Uterus (tissue), 2 donors: ENCODE measurements at regions not wholly inside any gene's neighbourhood (a gene's known extent, or its start where the extent isn't known, plus 50 kb on each side); places are given as distances from the start of the nearest gene placed in this dataset.

ENCODE experiments used
- POLR2A ChIP-seq, 2 donors: fragments of 450-650 bp; IDR thresholded peaks; one replicate each; pipeline ENCODE4 v1.6.1; 2016; ENCODE audit warnings: antibody characterized with exemption in 2 of 2, mild to moderate bottlenecking in 1 of 2, moderate library complexity in 1 of 2
- TF ChIP-seq, protein P1 (sequence below), 4 experiments: fragments of 200-600 bp in 2 of 4; fragments of 450-650 bp in 2 of 4; sonication (generic) in 2 of 4; IDR thresholded peaks; one replicate each; pipeline ENCODE4 v1.5.1; 2016 to 2019; ENCODE audit warnings: antibody characterized with exemption in 4 of 4, mild to moderate bottlenecking in 2 of 4, moderate library complexity in 1 of 4

DNA sequence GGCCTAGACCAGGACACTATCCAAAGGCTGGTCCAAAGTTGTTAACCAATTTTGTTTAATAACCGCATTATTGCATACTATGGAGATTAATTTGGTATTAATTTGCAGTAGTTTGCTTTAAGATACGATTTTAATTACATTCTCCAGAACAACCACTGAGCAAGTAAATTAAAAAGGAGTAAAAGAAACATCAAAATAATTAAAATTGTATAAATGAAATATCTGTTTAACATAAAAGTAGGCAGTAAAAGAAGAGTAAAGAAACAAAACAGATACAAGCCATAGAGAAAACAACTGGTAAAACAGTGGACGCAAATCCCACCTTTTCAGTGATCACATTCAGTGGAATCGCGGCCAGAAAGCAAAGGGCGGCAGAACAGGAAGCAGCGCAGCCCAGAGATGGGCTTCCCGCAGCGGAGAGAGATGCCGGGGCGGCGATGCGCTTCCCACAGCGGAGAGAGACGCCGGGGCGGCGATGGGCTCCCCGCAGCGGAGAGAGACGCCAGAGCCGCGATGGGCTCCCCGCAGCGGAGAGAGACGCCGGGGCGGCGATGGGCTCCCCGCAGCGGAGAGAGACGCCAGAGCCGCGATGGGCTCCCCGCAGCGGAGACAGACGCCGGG lies 176.8 kb downstream of the RTP5 start:
- TF ChIP-seq, protein P1, sequence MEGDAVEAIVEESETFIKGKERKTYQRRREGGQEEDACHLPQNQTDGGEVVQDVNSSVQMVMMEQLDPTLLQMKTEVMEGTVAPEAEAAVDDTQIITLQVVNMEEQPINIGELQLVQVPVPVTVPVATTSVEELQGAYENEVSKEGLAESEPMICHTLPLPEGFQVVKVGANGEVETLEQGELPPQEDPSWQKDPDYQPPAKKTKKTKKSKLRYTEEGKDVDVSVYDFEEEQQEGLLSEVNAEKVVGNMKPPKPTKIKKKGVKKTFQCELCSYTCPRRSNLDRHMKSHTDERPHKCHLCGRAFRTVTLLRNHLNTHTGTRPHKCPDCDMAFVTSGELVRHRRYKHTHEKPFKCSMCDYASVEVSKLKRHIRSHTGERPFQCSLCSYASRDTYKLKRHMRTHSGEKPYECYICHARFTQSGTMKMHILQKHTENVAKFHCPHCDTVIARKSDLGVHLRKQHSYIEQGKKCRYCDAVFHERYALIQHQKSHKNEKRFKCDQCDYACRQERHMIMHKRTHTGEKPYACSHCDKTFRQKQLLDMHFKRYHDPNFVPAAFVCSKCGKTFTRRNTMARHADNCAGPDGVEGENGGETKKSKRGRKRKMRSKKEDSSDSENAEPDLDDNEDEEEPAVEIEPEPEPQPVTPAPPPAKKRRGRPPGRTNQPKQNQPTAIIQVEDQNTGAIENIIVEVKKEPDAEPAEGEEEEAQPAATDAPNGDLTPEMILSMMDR (IDR thresholded peaks at IDR 0.05) = no peak
- TF ChIP-seq POLR2A (IDR thresholded peaks at IDR 0.05) = no peak
